Neural crest cell (in vitro differentiated cells): ENCODE measurements at regions not wholly inside any gene's neighbourhood (a gene's known extent, or its start where the extent isn't known, plus 50 kb on each side); places are given as distances from the start of the nearest gene placed in this dataset.

ENCODE experiments used
- DNase-seq: peaks from one replicate; pipeline ENCODE4 v3.0.0; 2021; ENCODE audit warnings: low read depth, mixed read lengths, low spot score
- H3K27ac Mint-ChIP-seq: one replicate; pipeline ENCODE4 v1.8.0; 2021; ENCODE audit warnings: mild to moderate bottlenecking, mixed read lengths; ENCODE audit not compliant: unreplicated experiment
- H3K27me3 Mint-ChIP-seq: 2 replicates; pipeline ENCODE4 v1.8.0; 2021; ENCODE audit warnings: low read depth, mild to moderate bottlenecking, mixed read lengths
- H3K36me3 Mint-ChIP-seq: 2 replicates; pipeline ENCODE4 v1.8.0; 2021; ENCODE audit warnings: low read depth, mild to moderate bottlenecking, mixed read lengths
- H3K4me1 Mint-ChIP-seq: 2 replicates; pipeline ENCODE4 v1.8.0; 2021; ENCODE audit warnings: mixed read lengths
- H3K4me3 Mint-ChIP-seq: one replicate; pipeline ENCODE4 v1.8.0; 2021; ENCODE audit warnings: mild to moderate bottlenecking, mixed read lengths
- H3K9me3 Mint-ChIP-seq: 2 replicates; pipeline ENCODE4 v1.8.0; 2021; ENCODE audit warnings: mixed read lengths
- TF ChIP-seq, protein P1 (sequence below): fragments of 200-600 bp; sonication (generic); conservative IDR thresholded peaks from 2 replicates; pipeline ENCODE4 v1.5.0; 2021; ENCODE audit warnings: antibody characterized with exemption, mild to moderate bottlenecking

DNA sequence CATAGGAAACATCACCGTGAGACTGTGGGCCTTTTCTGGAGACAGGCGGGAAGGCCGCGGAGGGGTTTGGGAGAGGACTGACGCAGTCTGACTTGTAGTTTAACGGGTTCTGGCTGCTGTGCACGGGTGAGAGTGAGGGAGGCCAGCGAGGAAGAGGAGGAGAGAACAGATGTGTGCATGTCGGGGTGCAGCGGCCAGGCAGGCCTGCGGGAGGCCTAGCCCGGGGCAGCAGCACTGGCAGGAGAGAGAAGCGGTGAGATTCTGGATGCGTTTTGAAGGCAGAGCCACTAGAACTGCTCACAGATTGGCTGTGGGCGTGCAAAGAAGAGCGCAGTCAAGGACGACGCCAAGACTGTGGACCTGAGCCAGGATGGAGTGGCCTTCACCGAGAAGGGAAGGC, 53.9 kb downstream of the PTGR3 start:
- Mint-ChIP-seq H3K36me3 (peaks cover 8% of the 10 kb centered on the region), H3K9me3 (peaks cover 18% of the 10 kb centered on the region), H3K27me3 (no peaks in the 10 kb centered on the region), H3K27ac (no peak overlapping the region), H3K4me1 (peaks cover 10% of the 10 kb centered on the region), H3K4me3 (no peak overlapping the region)
- TF ChIP-seq, protein P1, sequence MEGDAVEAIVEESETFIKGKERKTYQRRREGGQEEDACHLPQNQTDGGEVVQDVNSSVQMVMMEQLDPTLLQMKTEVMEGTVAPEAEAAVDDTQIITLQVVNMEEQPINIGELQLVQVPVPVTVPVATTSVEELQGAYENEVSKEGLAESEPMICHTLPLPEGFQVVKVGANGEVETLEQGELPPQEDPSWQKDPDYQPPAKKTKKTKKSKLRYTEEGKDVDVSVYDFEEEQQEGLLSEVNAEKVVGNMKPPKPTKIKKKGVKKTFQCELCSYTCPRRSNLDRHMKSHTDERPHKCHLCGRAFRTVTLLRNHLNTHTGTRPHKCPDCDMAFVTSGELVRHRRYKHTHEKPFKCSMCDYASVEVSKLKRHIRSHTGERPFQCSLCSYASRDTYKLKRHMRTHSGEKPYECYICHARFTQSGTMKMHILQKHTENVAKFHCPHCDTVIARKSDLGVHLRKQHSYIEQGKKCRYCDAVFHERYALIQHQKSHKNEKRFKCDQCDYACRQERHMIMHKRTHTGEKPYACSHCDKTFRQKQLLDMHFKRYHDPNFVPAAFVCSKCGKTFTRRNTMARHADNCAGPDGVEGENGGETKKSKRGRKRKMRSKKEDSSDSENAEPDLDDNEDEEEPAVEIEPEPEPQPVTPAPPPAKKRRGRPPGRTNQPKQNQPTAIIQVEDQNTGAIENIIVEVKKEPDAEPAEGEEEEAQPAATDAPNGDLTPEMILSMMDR: no peak
- no peak for DNase-seq

DNA sequence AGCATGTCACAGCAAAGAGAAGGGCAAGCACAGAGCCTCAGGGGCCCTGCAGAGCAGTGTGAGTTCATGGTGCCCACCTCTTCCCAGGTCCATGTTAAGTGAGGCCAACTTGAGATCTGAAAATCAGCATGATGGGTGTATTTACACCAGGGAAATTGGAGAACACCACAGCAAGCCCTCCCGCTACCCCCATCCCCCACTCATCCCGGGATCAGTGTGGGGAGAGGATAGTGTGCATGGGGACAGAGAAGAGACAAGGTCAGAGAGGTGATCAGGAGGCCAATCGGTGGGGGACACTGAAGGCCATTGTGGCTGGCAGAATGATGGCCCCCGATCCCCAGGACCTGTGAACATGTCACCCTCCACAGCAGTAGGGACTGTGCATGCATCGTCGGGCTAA, 54.7 kb downstream of the PTGR3 start:
- no peak for DNase-seq
- peaks cover 8% of the 10 kb centered on the region for H3K36me3 Mint-ChIP-seq
- H3K4me3 Mint-ChIP-seq: no peak overlapping the region
- peaks cover 18% of the 10 kb centered on the region for H3K9me3 Mint-ChIP-seq
- H3K4me1 Mint-ChIP-seq: peaks cover 3% of the 10 kb centered on the region
- TF ChIP-seq, protein P1: no peak
- no peak overlapping the region for H3K27ac Mint-ChIP-seq
- no peaks in the 10 kb centered on the region for H3K27me3 Mint-ChIP-seq

DNA sequence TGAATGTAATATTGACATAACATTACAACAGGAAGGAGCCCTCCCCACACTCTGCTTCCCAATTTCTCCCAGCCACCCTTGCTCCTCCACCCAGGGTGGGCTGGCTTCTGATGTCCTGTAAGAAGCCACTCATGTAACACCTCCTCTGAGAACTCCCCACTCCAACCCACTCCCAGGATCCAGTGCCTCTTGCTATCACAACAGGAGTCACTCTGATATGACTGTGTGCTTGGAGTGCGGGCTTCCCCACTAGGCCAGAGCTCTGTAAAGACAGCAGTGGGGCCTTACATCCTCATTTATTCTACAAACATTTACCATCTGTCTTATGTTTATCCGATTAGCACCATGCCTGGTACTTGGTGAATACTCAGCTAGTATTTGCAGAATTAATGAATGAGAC, 65.1 kb downstream of the PTGR3 start:
- Mint-ChIP-seq H3K27ac (no peak overlapping the region), H3K36me3 (peaks cover 15% of the 10 kb centered on the region)
- DNase-seq: no peak

DNA sequence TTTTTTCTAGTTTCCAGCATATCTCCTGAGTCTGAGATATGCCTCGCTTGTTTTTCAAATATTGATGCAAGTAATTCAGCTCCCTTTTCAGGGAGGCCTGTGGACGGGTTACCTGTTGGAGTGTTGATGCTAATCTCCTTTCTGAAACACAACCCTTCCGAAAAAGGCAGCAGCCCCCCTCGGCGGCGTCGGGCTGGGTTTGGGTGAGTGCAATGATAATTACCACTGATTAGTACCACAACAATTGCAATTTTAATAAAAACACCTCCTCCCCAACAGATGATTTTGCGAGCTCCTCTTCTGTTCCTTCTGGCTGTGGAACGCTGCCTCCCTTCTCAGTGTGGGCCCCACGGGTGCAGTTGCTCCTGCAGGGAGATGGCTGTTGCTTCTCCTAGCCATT, 66.3 kb downstream of the PTGR3 start:
- Mint-ChIP-seq H3K27ac (no peak overlapping the region), H3K9me3 (peaks cover 18% of the 10 kb centered on the region)

More for the DNA sequence above, 65.1 kb downstream of the PTGR3 start:
- Mint-ChIP-seq H3K4me1 (no peaks in the 10 kb centered on the region), H3K9me3 (peaks cover 21% of the 10 kb centered on the region), H3K4me3 (no peak overlapping the region), H3K27me3 (peaks cover 3% of the 10 kb centered on the region)
- TF ChIP-seq, protein P1: no peak

DNA sequence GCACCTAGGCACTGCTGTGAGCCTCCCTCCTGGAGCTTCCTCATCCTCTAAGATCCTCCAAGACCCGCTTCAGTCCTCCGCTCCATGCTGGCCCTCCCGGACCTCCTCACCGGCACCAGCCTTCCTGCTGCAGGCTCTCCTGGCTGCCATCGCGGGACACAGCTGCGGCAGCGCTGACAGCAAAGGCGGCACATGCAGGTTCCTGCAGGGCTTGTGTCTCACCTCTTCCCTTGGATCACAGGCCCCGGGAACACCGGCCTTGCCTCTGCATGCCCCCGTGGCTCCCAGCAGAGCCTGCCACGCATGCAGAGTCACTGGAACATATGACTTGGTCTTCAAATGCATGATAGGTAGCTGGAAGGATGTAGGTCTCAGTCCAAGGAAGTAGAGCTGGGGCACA, 67.2 kb downstream of the PTGR3 start:
- no peak for DNase-seq
- Mint-ChIP-seq H3K4me3 (no peak overlapping the region), H3K27me3 (peaks cover 3% of the 10 kb centered on the region), H3K4me1 (no peaks in the 10 kb centered on the region), H3K36me3 (peaks cover 13% of the 10 kb centered on the region), H3K9me3 (peaks cover 14% of the 10 kb centered on the region), H3K27ac (no peak overlapping the region)
- TF ChIP-seq, protein P1: no peak

More for the DNA sequence above, 66.3 kb downstream of the PTGR3 start:
- Mint-ChIP-seq H3K4me3 (no peak overlapping the region), H3K27me3 (peaks cover 3% of the 10 kb centered on the region), H3K36me3 (peaks cover 15% of the 10 kb centered on the region), H3K4me1 (no peaks in the 10 kb centered on the region)
- TF ChIP-seq, protein P1: no peak
- no peak for DNase-seq

DNA sequence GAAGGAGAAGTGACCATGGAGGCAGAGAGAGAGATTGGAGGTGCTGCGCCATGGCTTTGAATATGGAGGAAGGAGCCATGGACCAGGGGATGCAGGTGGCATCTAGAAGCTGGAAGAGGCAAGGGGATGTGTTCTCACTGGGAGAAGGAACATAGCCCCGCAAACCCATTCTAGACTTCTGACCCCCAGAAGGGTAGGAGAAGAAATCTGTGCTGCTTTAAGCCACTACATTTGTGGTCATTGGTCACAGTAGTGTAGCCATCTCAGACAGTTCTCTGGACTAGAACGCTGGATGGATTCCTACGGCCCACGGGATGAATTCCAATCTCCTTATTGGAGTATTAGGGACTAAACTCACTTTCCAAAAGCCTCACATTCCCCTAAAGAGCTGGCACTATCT, 67.8 kb downstream of the PTGR3 start:
- H3K4me3 Mint-ChIP-seq: no peak overlapping the region
- peaks cover 10% of the 10 kb centered on the region for H3K36me3 Mint-ChIP-seq
- H3K27me3 Mint-ChIP-seq: peaks cover 3% of the 10 kb centered on the region
- no peak overlapping the region for H3K27ac Mint-ChIP-seq
- H3K9me3 Mint-ChIP-seq: peaks cover 9% of the 10 kb centered on the region
- no peaks in the 10 kb centered on the region for H3K4me1 Mint-ChIP-seq
- DNase-seq: no peak
- TF ChIP-seq, protein P1: no peak
